ENCODE measurements at regions not wholly inside any gene's neighbourhood (a gene's known extent, or its start where the extent isn't known, plus 50 kb on each side); places are given as distances from the start of the nearest gene placed in this dataset.

GRCh38 chr5:111670826-111671492, 86.0 kb downstream of the NREP start:
- no peak for DNase-seq (ENCODE audit: extremely low spot score in 2 of 2)
- H3K4me3 ChIP-seq = no peak overlapping the region
- H3K9me3 ChIP-seq = no peaks in the 10 kb centered on the region
- no peak overlapping the region for H3K27ac ChIP-seq
- H3K36me3 ChIP-seq = no peaks in the 10 kb centered on the region
- H3K27me3 ChIP-seq = no peaks in the 10 kb centered on the region
- TF ChIP-seq POLR2A (IDR thresholded peaks at IDR 0.05) = no peak
- no peak for TF ChIP-seq CTCF (IDR thresholded peaks at IDR 0.05)
- no peak for TF ChIP-seq POLR2AphosphoS5 (IDR thresholded peaks at IDR 0.05; ENCODE audit: insufficient read depth in 1 of 2, low read depth in 1 of 2)
- no peaks in the 10 kb centered on the region for H3K4me1 ChIP-seq
- intact Hi-C loops (cut with DNase I) = no loop called here

GRCh38 chr5:111668477-111669414, 88.2 kb downstream of the NREP start:
- intact Hi-C loops (cut with DNase I) = no loop called here
- H3K27me3 ChIP-seq = no peaks in the 10 kb centered on the region
- TF ChIP-seq POLR2AphosphoS5 (IDR thresholded peaks at IDR 0.05; ENCODE audit: insufficient read depth in 1 of 2, low read depth in 1 of 2) (no peak), CTCF (IDR thresholded peaks at IDR 0.05) (no peak), POLR2A (IDR thresholded peaks at IDR 0.05) (no peak)
- DNase-seq (ENCODE audit: extremely low spot score in 2 of 2) = no peak
- H3K27ac ChIP-seq = no peak overlapping the region
- no peaks in the 10 kb centered on the region for H3K9me3 ChIP-seq
- no peaks in the 10 kb centered on the region for H3K4me1 ChIP-seq
- no peaks in the 10 kb centered on the region for H3K36me3 ChIP-seq
- no peak overlapping the region for H3K4me3 ChIP-seq

GRCh38 chr5:111667128-111667736, 89.8 kb downstream of the NREP start:
- DNase-seq (ENCODE audit: extremely low spot score in 2 of 2) = no peak
- intact Hi-C loops (cut with DNase I) = no loop called here
- Histone ChIP-seq H3K27me3 (no peaks in the 10 kb centered on the region), H3K4me3 (no peak overlapping the region), H3K27ac (no peak overlapping the region), H3K4me1 (no peaks in the 10 kb centered on the region), H3K9me3 (no peaks in the 10 kb centered on the region), H3K36me3 (no peaks in the 10 kb centered on the region)
- TF ChIP-seq CTCF (IDR thresholded peaks at IDR 0.05) (no peak), POLR2A (IDR thresholded peaks at IDR 0.05) (no peak), POLR2AphosphoS5 (IDR thresholded peaks at IDR 0.05; ENCODE audit: insufficient read depth in 1 of 2, low read depth in 1 of 2) (no peak)

GRCh38 chr5:111656580-111656979, 100.4 kb downstream of the NREP start:
- Histone ChIP-seq H3K27ac (no peak overlapping the region), H3K36me3 (no peaks in the 10 kb centered on the region), H3K4me1 (peaks cover 4% of the 10 kb centered on the region), H3K4me3 (no peak overlapping the region), H3K9me3 (no peaks in the 10 kb centered on the region), H3K27me3 (no peaks in the 10 kb centered on the region)
- no peak for TF ChIP-seq POLR2A (IDR thresholded peaks at IDR 0.05)
- no peak for TF ChIP-seq CTCF (IDR thresholded peaks at IDR 0.05)
- TF ChIP-seq POLR2AphosphoS5 (IDR thresholded peaks at IDR 0.05; ENCODE audit: insufficient read depth in 1 of 2, low read depth in 1 of 2) = no peak
- no peak for DNase-seq (ENCODE audit: extremely low spot score in 2 of 2)
- intact Hi-C loops (cut with DNase I) = no loop called here

All from vagina (tissue), 2 donors.